ENCODE measurements at regions not wholly inside any gene's neighbourhood (a gene's known extent, or its start where the extent isn't known, plus 50 kb on each side); places are given as distances from the start of the nearest gene placed in this dataset.

DNA sequence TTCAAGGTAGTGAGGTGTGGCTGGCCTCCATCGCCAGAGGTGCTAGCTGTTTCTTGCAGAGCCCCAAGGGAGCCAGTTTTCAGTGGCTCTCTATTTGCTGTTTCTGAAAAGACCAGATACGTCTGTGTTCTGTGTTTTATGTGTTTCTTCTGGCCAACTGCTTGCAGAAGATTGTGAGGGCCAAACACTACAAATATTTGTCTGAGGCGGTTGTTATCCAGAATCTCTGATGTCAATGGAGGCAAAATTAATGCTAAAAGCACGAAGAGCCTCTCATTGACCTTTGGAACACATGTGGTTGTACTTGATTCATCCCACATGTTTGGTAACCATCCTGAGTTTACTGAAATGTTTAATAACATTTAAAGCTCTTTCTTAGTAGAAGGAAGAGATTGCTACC lies 113.9 kb downstream of the CT47B1 start:
- Histone ChIP-seq H3K36me3 (ENCODE audit: control insufficient read depth in 2 of 2, extremely low read depth in 1 of 2, insufficient read depth in 1 of 2, low read length in 1 of 2) (no peaks in the 10 kb centered on the region), H3K4me1 (ENCODE audit: control insufficient read depth in 1 of 2, extremely low read depth in 1 of 2, insufficient read depth in 2 of 2, low read length in 2 of 2) (no peaks in the 10 kb centered on the region), H3K4me3 (ENCODE audit: control insufficient read depth in 1 of 2, extremely low read depth in 1 of 2, low read length in 1 of 2) (no peak overlapping the region), H3K27ac (ENCODE audit: low read length) (no peak overlapping the region), H3K27me3 (replicated peaks in 1 of 2; ENCODE audit: control insufficient read depth in 2 of 2, extremely low read depth in 1 of 2, insufficient read depth in 2 of 2, low read length in 1 of 2) (no peaks in the 10 kb centered on the region), H3K9me3 (no peaks in the 10 kb centered on the region)
- no peak overlapping the region for H3K4me3 Mint-ChIP-seq
- ChIA-PET CTCF (no interaction called here), POLR2A (no interaction called here)
- peaks cover 5% of the 10 kb centered on the region in 3 donors for H3K4me1 Mint-ChIP-seq
- no peak for DNase-seq
- no peaks in the 10 kb centered on the region for H3K36me3 Mint-ChIP-seq
- H3K27me3 Mint-ChIP-seq, result peaks cover 0 to 8% of the 10 kb centered on the region in 2 donors
- no peaks in the 10 kb centered on the region for H3K9me3 Mint-ChIP-seq
- ATAC-seq (replicated peaks in 1 of 4), result no peak
- no CpG with 5 or more reads among the region's 4 CpGs for WGBS (ENCODE audit: insufficient coverage)
- H3K27ac Mint-ChIP-seq, result no peak overlapping the region

DNA sequence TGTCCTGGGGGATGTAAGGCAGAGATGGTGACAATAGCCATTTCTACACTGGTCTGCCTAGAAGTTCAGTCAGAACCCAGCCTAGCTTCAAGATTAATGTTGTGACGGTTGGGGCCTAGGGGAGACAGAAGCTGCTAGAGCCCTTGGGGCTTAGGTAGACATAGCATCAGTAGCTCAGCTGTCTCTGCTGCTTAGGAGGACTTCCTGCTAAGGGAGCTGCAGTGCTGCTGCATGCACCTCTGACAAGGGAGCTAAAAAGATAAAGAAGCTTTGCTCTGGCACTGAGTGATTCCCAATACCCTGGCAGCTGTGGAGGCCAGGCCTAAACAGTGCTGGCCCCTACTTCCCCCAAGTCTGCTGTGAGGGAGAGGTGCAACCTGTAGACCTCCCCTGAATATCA lies 116.0 kb downstream of the CT47B1 start:
- ChIA-PET CTCF (no interaction called here), POLR2A (interaction anchor here in 1 of 2 donors (0.6 kb wide), 1 partner anchor 31 kb away, joined by 6 read pairs; no protein-coding TSS in a partner anchor)
- Mint-ChIP-seq H3K4me3 (no peak overlapping the region), H3K27ac (peak overlapping the region in 1 of 2 donors; percentile 46), H3K9me3 (no peaks in the 10 kb centered on the region), H3K4me1 (peaks cover 12 to 17% (median 17%) of the 10 kb centered on the region in 3 donors), H3K36me3 (no peaks in the 10 kb centered on the region), H3K27me3 (peaks cover 0 to 11% of the 10 kb centered on the region in 2 donors)
- H3K36me3 ChIP-seq (ENCODE audit: control insufficient read depth in 2 of 2, extremely low read depth in 1 of 2, insufficient read depth in 1 of 2, low read length in 1 of 2), result no peaks in the 10 kb centered on the region
- no peak for DNase-seq
- no CpG with 5 or more reads among the region's 1 CpG for WGBS (ENCODE audit: insufficient coverage)
- no peaks in the 10 kb centered on the region for H3K9me3 ChIP-seq
- peaks cover 0 to 8% of the 10 kb centered on the region in 2 experiments for H3K4me1 ChIP-seq (ENCODE audit: control insufficient read depth in 1 of 2, extremely low read depth in 1 of 2, insufficient read depth in 2 of 2, low read length in 2 of 2)
- peak in 3 of 4 experiments; percentile 33 to 64 (median 42) for ATAC-seq (replicated peaks in 1 of 4)
- no peak overlapping the region for H3K4me3 ChIP-seq (ENCODE audit: control insufficient read depth in 1 of 2, extremely low read depth in 1 of 2, low read length in 1 of 2)
- no peak overlapping the region for H3K27ac ChIP-seq (ENCODE audit: low read length)
- H3K27me3 ChIP-seq (replicated peaks in 1 of 2; ENCODE audit: control insufficient read depth in 2 of 2, extremely low read depth in 1 of 2, insufficient read depth in 2 of 2, low read length in 1 of 2), result no peaks in the 10 kb centered on the region

DNA sequence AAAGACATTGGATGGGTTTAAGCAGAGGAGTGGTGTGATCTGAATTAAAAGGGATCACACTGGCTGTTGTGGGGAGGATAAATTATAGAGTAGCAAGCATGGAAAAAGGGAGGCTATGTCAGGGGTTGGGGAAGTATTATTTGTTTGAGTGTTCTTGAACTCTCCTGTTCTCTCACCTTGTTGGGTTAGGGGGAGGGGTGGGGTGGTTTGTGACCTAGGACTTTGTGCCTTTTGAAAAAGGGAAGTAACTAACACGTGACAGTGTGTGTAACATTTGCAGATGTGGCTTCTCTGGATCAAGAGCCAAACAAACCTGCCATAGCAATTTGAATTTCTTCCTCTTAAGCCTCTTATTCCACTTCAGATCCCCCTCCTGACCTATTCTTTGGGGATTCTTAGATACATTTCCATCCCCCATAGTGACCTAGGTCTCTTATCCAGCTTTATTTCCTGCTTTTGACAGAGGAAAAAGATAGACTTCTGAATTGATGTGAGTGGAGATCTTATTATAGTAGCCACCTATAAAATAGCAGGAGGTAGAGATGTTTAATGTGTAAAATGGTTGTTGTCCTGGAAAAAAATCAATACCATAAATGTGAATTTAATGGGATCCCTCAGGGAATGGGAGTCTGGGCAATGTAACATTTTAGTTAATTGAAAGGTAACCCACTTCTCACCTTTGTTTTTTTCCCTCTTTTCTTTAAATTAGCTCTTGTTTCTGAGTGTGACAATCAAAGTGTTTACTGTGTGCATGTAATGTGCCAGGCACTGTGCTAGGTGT lies 120.4 kb downstream of the CT47B1 start:
- H3K4me1 Mint-ChIP-seq, result peaks cover 34 to 43% (median 38%) of the 10 kb centered on the region in 3 donors
- H3K9me3 Mint-ChIP-seq, result no peaks in the 10 kb centered on the region
- Histone ChIP-seq H3K4me3 (ENCODE audit: control insufficient read depth in 1 of 2, extremely low read depth in 1 of 2, low read length in 1 of 2) (no peak overlapping the region), H3K9me3 (no peaks in the 10 kb centered on the region), H3K4me1 (ENCODE audit: control insufficient read depth in 1 of 2, extremely low read depth in 1 of 2, insufficient read depth in 2 of 2, low read length in 2 of 2) (peaks cover 15 to 31% of the 10 kb centered on the region in 2 experiments), H3K36me3 (ENCODE audit: control insufficient read depth in 2 of 2, extremely low read depth in 1 of 2, insufficient read depth in 1 of 2, low read length in 1 of 2) (no peaks in the 10 kb centered on the region), H3K27me3 (replicated peaks in 1 of 2; ENCODE audit: control insufficient read depth in 2 of 2, extremely low read depth in 1 of 2, insufficient read depth in 2 of 2, low read length in 1 of 2) (no peaks in the 10 kb centered on the region), H3K27ac (ENCODE audit: low read length) (no peak overlapping the region)
- ChIA-PET POLR2A (no interaction called here), CTCF (interaction anchor here in 1 of 2 donors (0.5 kb wide), 1 partner anchor 963 kb away, joined by 3 read pairs; the partner anchor contains the start of gene RPL39)
- peak in 3 of 4 experiments; percentile 41 to 79 (median 60) for ATAC-seq (replicated peaks in 1 of 4)
- peaks cover 0 to 8% of the 10 kb centered on the region in 2 donors for H3K27me3 Mint-ChIP-seq
- no peaks in the 10 kb centered on the region for H3K36me3 Mint-ChIP-seq
- no CpG with 5 or more reads among the region's 1 CpG for WGBS (ENCODE audit: insufficient coverage)
- peak overlapping the region; percentile 30 to 76 for H3K27ac Mint-ChIP-seq
- peak in 27 of 35 experiments; percentile 4 to 44 (median 17) for DNase-seq
- H3K4me3 Mint-ChIP-seq, result peak overlapping the region in 1 of 3 donors; percentile 2

DNA sequence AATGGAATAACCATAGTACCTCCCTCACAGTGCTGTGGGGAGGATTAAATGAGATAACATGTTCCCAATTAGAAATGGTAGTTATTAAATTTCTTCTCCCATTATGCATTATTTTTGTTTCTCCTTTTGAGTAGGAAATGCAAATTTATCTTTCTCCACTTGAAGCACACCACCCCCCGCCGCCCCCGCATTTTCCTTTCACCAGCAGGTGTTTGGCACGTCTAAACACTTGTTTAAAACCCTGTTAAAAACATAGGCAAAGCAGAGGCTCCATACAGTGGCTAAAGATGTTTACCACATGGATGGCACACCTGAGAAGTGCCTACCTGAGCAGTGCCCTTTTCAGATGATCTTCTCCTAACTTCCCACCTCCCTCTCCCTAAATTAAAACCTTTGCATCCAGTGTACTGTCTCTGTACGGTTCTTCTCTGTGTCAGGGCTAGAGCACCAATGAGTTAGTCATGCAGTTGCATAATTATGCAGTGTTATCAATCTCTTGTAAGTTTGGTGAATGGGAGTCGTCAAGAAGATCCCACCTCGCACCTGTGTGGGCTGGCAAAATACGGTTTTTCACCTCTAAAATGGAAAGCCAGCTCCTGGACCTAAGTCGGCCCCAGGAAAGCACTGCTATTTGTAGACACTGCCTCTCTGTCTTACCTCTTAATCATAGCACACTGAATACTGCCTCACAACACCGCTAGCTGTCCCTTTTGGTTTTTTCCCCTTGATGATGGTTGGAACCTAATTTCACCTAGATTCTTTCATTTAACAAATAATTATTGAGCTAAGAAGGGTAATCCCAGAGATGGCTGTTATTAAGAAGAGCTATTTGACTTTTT lies 122.0 kb downstream of the CT47B1 start:
- CTCF ChIA-PET, result interaction anchor here in 1 of 2 donors (1.2 kb wide), 1 partner anchor 15 kb away, joined by 5 read pairs; no protein-coding TSS in a partner anchor
- peak overlapping the region in 1 of 3 donors; percentile 47 for H3K4me3 Mint-ChIP-seq
- 22% methylated on average over 4 of the region's 10 CpGs for WGBS (ENCODE audit: insufficient coverage)
- Histone ChIP-seq H3K4me3 (ENCODE audit: control insufficient read depth in 1 of 2, extremely low read depth in 1 of 2, low read length in 1 of 2) (no peak overlapping the region), H3K4me1 (ENCODE audit: control insufficient read depth in 1 of 2, extremely low read depth in 1 of 2, insufficient read depth in 2 of 2, low read length in 2 of 2) (peaks cover 15 to 36% of the 10 kb centered on the region in 2 experiments), H3K9me3 (no peaks in the 10 kb centered on the region), H3K27ac (ENCODE audit: low read length) (no peak overlapping the region), H3K27me3 (replicated peaks in 1 of 2; ENCODE audit: control insufficient read depth in 2 of 2, extremely low read depth in 1 of 2, insufficient read depth in 2 of 2, low read length in 1 of 2) (no peaks in the 10 kb centered on the region), H3K36me3 (ENCODE audit: control insufficient read depth in 2 of 2, extremely low read depth in 1 of 2, insufficient read depth in 1 of 2, low read length in 1 of 2) (no peaks in the 10 kb centered on the region)
- peaks cover 0 to 6% of the 10 kb centered on the region in 2 donors for H3K27me3 Mint-ChIP-seq
- POLR2A ChIA-PET, result interaction anchor here in 1 of 2 donors (0.5 kb wide), 1 partner anchor 1643 kb away, joined by 5 read pairs; no protein-coding TSS in a partner anchor
- no peak for ATAC-seq (replicated peaks in 1 of 4)
- peaks cover 37 to 50% (median 39%) of the 10 kb centered on the region in 3 donors for H3K4me1 Mint-ChIP-seq
- peak overlapping the region; percentile 29 to 75 for H3K27ac Mint-ChIP-seq
- no peaks in the 10 kb centered on the region for H3K36me3 Mint-ChIP-seq
- DNase-seq, result peak in 2 of 35 experiments; percentile 0 to 3
- no peaks in the 10 kb centered on the region for H3K9me3 Mint-ChIP-seq

DNA sequence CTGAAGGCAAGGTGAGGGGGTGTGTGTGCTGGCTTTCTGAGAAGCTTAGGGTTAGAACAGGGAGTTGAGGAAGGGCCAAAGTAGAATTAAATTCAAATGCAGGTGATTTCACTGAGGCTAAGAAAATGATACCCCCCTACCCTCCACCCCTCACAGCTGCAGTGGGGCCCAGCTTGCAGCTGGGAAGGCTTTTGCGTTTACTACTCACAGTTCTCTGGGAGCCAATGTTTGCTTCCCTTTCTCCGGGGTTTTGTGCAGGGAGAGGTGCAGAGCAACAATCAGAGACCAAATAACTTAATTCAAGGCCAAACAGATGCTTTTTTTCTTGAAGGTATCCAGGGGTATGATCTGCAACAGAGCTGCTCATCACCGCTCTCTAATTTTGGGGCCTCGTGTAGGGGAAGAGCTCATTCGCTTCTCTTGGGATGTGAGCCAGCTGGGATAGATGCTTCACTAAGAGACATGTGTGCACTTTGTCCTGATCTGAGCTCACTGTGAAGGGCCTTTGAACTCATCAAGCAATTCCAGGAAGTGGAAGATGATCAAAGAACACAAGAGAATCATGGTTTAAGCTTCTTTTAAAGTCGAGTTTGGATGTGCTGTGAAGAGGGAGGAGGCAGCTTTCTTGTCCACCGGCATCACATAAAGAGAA lies 122.7 kb upstream of the C1GALT1C1 start:
- CTCF ChIA-PET, result interaction anchor here in 1 of 2 donors (1.2 kb wide), 1 partner anchor 16 kb away, joined by 5 read pairs; no protein-coding TSS in a partner anchor
- 73% methylated on average over 4 of the region's 7 CpGs for WGBS (ENCODE audit: insufficient coverage)
- H3K27ac ChIP-seq (ENCODE audit: low read length), result no peak overlapping the region
- no peak for DNase-seq
- Mint-ChIP-seq H3K27me3 (peaks cover 0 to 6% of the 10 kb centered on the region in 2 donors), H3K36me3 (no peaks in the 10 kb centered on the region), H3K9me3 (no peaks in the 10 kb centered on the region), H3K27ac (peak overlapping the region; percentile 60 to 73), H3K4me1 (peaks cover 37 to 50% (median 39%) of the 10 kb centered on the region in 3 donors), H3K4me3 (peak overlapping the region in 1 of 3 donors; percentile 47)
- peak in 2 of 4 experiments; percentile 38 to 61 for ATAC-seq (replicated peaks in 1 of 4)
- H3K27me3 ChIP-seq (replicated peaks in 1 of 2; ENCODE audit: control insufficient read depth in 2 of 2, extremely low read depth in 1 of 2, insufficient read depth in 2 of 2, low read length in 1 of 2), result no peaks in the 10 kb centered on the region
- H3K36me3 ChIP-seq (ENCODE audit: control insufficient read depth in 2 of 2, extremely low read depth in 1 of 2, insufficient read depth in 1 of 2, low read length in 1 of 2), result no peaks in the 10 kb centered on the region
- no peaks in the 10 kb centered on the region for H3K9me3 ChIP-seq
- peaks cover 15 to 36% of the 10 kb centered on the region in 2 experiments for H3K4me1 ChIP-seq (ENCODE audit: control insufficient read depth in 1 of 2, extremely low read depth in 1 of 2, insufficient read depth in 2 of 2, low read length in 2 of 2)
- POLR2A ChIA-PET, result interaction anchor here in 1 of 2 donors (0.5 kb wide), 1 partner anchor 1642 kb away, joined by 5 read pairs; no protein-coding TSS in a partner anchor
- H3K4me3 ChIP-seq (ENCODE audit: control insufficient read depth in 1 of 2, extremely low read depth in 1 of 2, low read length in 1 of 2), result no peak overlapping the region

DNA sequence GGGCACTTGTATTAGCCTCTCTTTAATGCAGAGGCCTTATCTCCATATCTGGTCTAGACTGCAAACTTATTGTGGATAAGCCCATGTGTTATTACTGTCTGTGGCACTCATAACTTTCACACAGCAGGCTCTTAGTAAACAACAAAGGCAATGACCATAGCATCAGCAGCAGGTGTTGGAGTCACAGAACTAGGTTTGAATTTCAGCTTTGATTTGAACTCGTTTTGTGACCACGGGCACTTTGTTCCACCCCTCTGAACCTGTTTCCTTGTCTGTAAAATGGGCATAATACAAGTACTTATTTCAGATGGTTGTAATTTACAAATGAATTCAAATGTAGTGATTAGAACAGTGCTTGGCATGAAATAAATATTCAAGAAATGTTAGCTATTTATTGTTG lies 121.8 kb upstream of the C1GALT1C1 start:
- Mint-ChIP-seq H3K4me3 (no peak overlapping the region), H3K9me3 (no peaks in the 10 kb centered on the region), H3K4me1 (peaks cover 37 to 50% (median 39%) of the 10 kb centered on the region in 3 donors), H3K27ac (no peak overlapping the region), H3K27me3 (peaks cover 0 to 6% of the 10 kb centered on the region in 2 donors), H3K36me3 (no peaks in the 10 kb centered on the region)
- H3K27me3 ChIP-seq (replicated peaks in 1 of 2; ENCODE audit: control insufficient read depth in 2 of 2, extremely low read depth in 1 of 2, insufficient read depth in 2 of 2, low read length in 1 of 2), result no peaks in the 10 kb centered on the region
- no peaks in the 10 kb centered on the region for H3K36me3 ChIP-seq (ENCODE audit: control insufficient read depth in 2 of 2, extremely low read depth in 1 of 2, insufficient read depth in 1 of 2, low read length in 1 of 2)
- H3K4me3 ChIP-seq (ENCODE audit: control insufficient read depth in 1 of 2, extremely low read depth in 1 of 2, low read length in 1 of 2), result no peak overlapping the region
- POLR2A ChIA-PET, result no interaction called here
- DNase-seq, result no peak
- H3K4me1 ChIP-seq (ENCODE audit: control insufficient read depth in 1 of 2, extremely low read depth in 1 of 2, insufficient read depth in 2 of 2, low read length in 2 of 2), result peaks cover 15 to 36% of the 10 kb centered on the region in 2 experiments
- CTCF ChIA-PET, result no interaction called here
- no peak overlapping the region for H3K27ac ChIP-seq (ENCODE audit: low read length)
- ATAC-seq (replicated peaks in 1 of 4), result no peak
- no peaks in the 10 kb centered on the region for H3K9me3 ChIP-seq
- WGBS (ENCODE audit: insufficient coverage), result no CpG with 5 or more reads among the region's 2 CpGs

Measured in T-cell (primary cell).